Trophoblast cell (in vitro differentiated cells and primary cell): ENCODE measurements at regions not wholly inside any gene's neighbourhood (a gene's known extent, or its start where the extent isn't known, plus 50 kb on each side); places are given as distances from the start of the nearest gene placed in this dataset.

Experiments
- DNase-seq, 2 donors: peaks; one replicate each; pipeline ENCODE4 v3.0.0-alpha.2; 2016
- H2AFZ ChIP-seq: 2 replicates; pipeline ENCODE4 v1.6.1; 2013; ENCODE audit warnings: low read length, moderate library complexity, mild to moderate bottlenecking; ENCODE audit not compliant: insufficient read depth, poor library complexity
- H2AK5ac ChIP-seq: 2 replicates; pipeline ENCODE4 v1.6.1; 2013; ENCODE audit warnings: mild to moderate bottlenecking, low read length
- H2BK120ac ChIP-seq: 2 replicates; pipeline ENCODE4 v1.6.1; 2013; ENCODE audit warnings: low read length, mild to moderate bottlenecking, moderate library complexity; ENCODE audit not compliant: insufficient read depth, poor library complexity
- H2BK12ac ChIP-seq: 2 replicates; pipeline ENCODE4 v1.6.1; 2013; ENCODE audit warnings: mild to moderate bottlenecking, low read length, moderate library complexity
- H2BK5ac ChIP-seq: 2 replicates; pipeline ENCODE4 v1.6.1; 2013; ENCODE audit warnings: low read length, low read depth, moderate library complexity, mild to moderate bottlenecking; ENCODE audit not compliant: poor library complexity
- H3K14ac ChIP-seq: 2 replicates; pipeline ENCODE4 v1.6.1; 2013; ENCODE audit warnings: mild to moderate bottlenecking, low read length
- H3K18ac ChIP-seq: 2 replicates; pipeline ENCODE4 v1.6.1; 2013; ENCODE audit warnings: mild to moderate bottlenecking, low read length
- H3K23ac ChIP-seq: 2 replicates; pipeline ENCODE4 v1.6.1; 2013; ENCODE audit warnings: low read length
- H3K27ac ChIP-seq: 2 replicates; pipeline ENCODE4 v1.5.1; 2013; ENCODE audit warnings: low read depth, mild to moderate bottlenecking, inconsistent platforms, low read length, moderate library complexity
- H3K27me3 ChIP-seq: 2 replicates; pipeline ENCODE4 v1.6.1; 2013; ENCODE audit warnings: inconsistent platforms, mild to moderate bottlenecking, low read length, moderate library complexity; ENCODE audit not compliant: insufficient read depth
- H3K36me3 ChIP-seq, 2 experiments: 1 replicate in 1 of 2; 2 replicates in 1 of 2; pipeline ENCODE4 v1.6.1; 2013; ENCODE audit warnings: low read length in 2 of 2, mild to moderate bottlenecking in 2 of 2, moderate library complexity in 1 of 2; ENCODE audit not compliant: insufficient read depth in 2 of 2, control insufficient read depth in 1 of 2
- H3K4ac ChIP-seq: 2 replicates; pipeline ENCODE4 v1.6.1; 2013; ENCODE audit warnings: low read depth, mild to moderate bottlenecking, low read length, moderate library complexity
- H3K4me1 ChIP-seq, 2 experiments: 1 replicate in 1 of 2; 2 replicates in 1 of 2; pipeline ENCODE4 v1.6.1; 2013; ENCODE audit warnings: low read length in 2 of 2, mild to moderate bottlenecking in 2 of 2, moderate library complexity in 1 of 2; ENCODE audit not compliant: insufficient read depth in 2 of 2, control insufficient read depth in 1 of 2
- H3K4me2 ChIP-seq: 2 replicates; pipeline ENCODE4 v1.6.1; 2013; ENCODE audit warnings: inconsistent platforms, mild to moderate bottlenecking, low read length, moderate library complexity
- H3K4me3 ChIP-seq: 2 replicates; pipeline ENCODE4 v1.5.1; 2013; ENCODE audit warnings: mild to moderate bottlenecking, low read depth, low read length, inconsistent platforms
- H3K79me1 ChIP-seq: one replicate; pipeline ENCODE4 v1.6.1; 2013; ENCODE audit warnings: low read length
- H3K79me2 ChIP-seq: 2 replicates; pipeline ENCODE4 v1.6.1; 2013; ENCODE audit warnings: low read length, mild to moderate bottlenecking; ENCODE audit not compliant: control insufficient read depth, insufficient read depth, poor library complexity
- H3K9ac ChIP-seq: 2 replicates; pipeline ENCODE4 v1.6.1; 2013; ENCODE audit warnings: mild to moderate bottlenecking, low read length
- H3K9me3 ChIP-seq: 2 replicates; pipeline ENCODE4 v1.6.1; 2013; ENCODE audit warnings: low read depth, mild to moderate bottlenecking, control low read depth, inconsistent platforms, low read length; ENCODE audit not compliant: insufficient read depth
- H4K12ac ChIP-seq: 2 replicates; pipeline ENCODE4 v1.6.1; 2013; ENCODE audit warnings: low read depth, mild to moderate bottlenecking, low read length, moderate library complexity
- H4K8ac ChIP-seq: 2 replicates; pipeline ENCODE4 v1.6.1; 2013; ENCODE audit warnings: low read depth, mild to moderate bottlenecking, low read length, moderate library complexity
- H4K91ac ChIP-seq: one replicate; pipeline ENCODE4 v1.6.1; 2013; ENCODE audit warnings: low read depth, mild to moderate bottlenecking, low read length, moderate library complexity
- WGBS: extraction: QIAGEN DNeasy Blood & Tissue Kit; methylation state at CpG from one replicate; pipeline ENCODE4 v1.1.7; 2013; ENCODE audit warnings: missing lambda C conversion rate; ENCODE audit not compliant: insufficient read length, insufficient coverage; ENCODE audit errors: extremely low coverage; 5-methylcytosine and 5-hydroxymethylcytosine counted together

GRCh38 chr6:144897441-144897921 is 612.3 kb downstream of the UTRN start:
- no peak overlapping the region for H3K4me3 ChIP-seq
- H3K27me3 ChIP-seq: no peaks in the 10 kb centered on the region
- peak in 1 of 2 donors; percentile 8 for DNase-seq
- H3K79me2 ChIP-seq: no peaks in the 10 kb centered on the region
- no peak overlapping the region for H3K4ac ChIP-seq
- no peak overlapping the region for H3K23ac ChIP-seq
- no peak overlapping the region for H2AK5ac ChIP-seq
- H4K91ac ChIP-seq: no peak overlapping the region
- H2BK120ac ChIP-seq: no peak overlapping the region
- no peak overlapping the region for H3K4me2 ChIP-seq
- no peaks in the 10 kb centered on the region for H3K79me1 ChIP-seq
- H3K27ac ChIP-seq: no peak overlapping the region
- H3K9ac ChIP-seq: no peak overlapping the region
- WGBS: no CpG with 5 or more reads among the region's 4 CpGs
- no peak overlapping the region for H3K18ac ChIP-seq
- H3K14ac ChIP-seq: no peak overlapping the region
- no peak overlapping the region for H4K8ac ChIP-seq
- no peak overlapping the region for H2AFZ ChIP-seq
- no peak overlapping the region for H4K12ac ChIP-seq
- H3K4me1 ChIP-seq: peaks cover 3 to 4% of the 10 kb centered on the region in 2 experiments
- H2BK5ac ChIP-seq: no peak overlapping the region
- H2BK12ac ChIP-seq: no peak overlapping the region
- no peaks in the 10 kb centered on the region for H3K36me3 ChIP-seq
- H3K9me3 ChIP-seq: no peaks in the 10 kb centered on the region

GRCh38 chr6:144898052-144898689 is 613.0 kb downstream of the UTRN start:
- Histone ChIP-seq H3K9ac (no peak overlapping the region), H2AFZ (no peak overlapping the region), H2AK5ac (no peak overlapping the region), H3K18ac (no peak overlapping the region), H3K79me2 (no peaks in the 10 kb centered on the region), H3K4me1 (peaks cover 3 to 4% of the 10 kb centered on the region in 2 experiments), H3K27me3 (no peaks in the 10 kb centered on the region), H3K23ac (no peak overlapping the region), H4K91ac (no peak overlapping the region), H3K79me1 (no peaks in the 10 kb centered on the region), H3K4ac (no peak overlapping the region), H3K36me3 (no peaks in the 10 kb centered on the region), H2BK12ac (no peak overlapping the region), H3K4me3 (no peak overlapping the region), H3K14ac (no peak overlapping the region), H3K4me2 (no peak overlapping the region), H2BK120ac (no peak overlapping the region), H3K9me3 (no peaks in the 10 kb centered on the region), H3K27ac (no peak overlapping the region), H4K8ac (no peak overlapping the region), H2BK5ac (no peak overlapping the region), H4K12ac (no peak overlapping the region)
- no CpG with 5 or more reads among the region's 3 CpGs for WGBS
- DNase-seq: no peak

- H3K23ac ChIP-seq: no peak overlapping the region
- H3K4me1 ChIP-seq: peaks cover 3 to 4% of the 10 kb centered on the region in 2 experiments
- H3K4me2 ChIP-seq: no peak overlapping the region
- H3K27ac ChIP-seq: no peak overlapping the region
- H3K36me3 ChIP-seq: no peaks in the 10 kb centered on the region
- no peak overlapping the region for H3K14ac ChIP-seq
- no peaks in the 10 kb centered on the region for H3K79me1 ChIP-seq
- no peak overlapping the region for H4K91ac ChIP-seq
- WGBS: no CpG with 5 or more reads among the region's 1 CpG
- H4K8ac ChIP-seq: no peak overlapping the region
- H2AK5ac ChIP-seq: no peak overlapping the region
- no peaks in the 10 kb centered on the region for H3K79me2 ChIP-seq
- no peak overlapping the region for H3K4me3 ChIP-seq
- H3K4ac ChIP-seq: no peak overlapping the region
- H3K18ac ChIP-seq: no peak overlapping the region
- no peak overlapping the region for H2BK5ac ChIP-seq
- H3K9me3 ChIP-seq: no peaks in the 10 kb centered on the region
- no peaks in the 10 kb centered on the region for H3K27me3 ChIP-seq
- no peak overlapping the region for H2BK120ac ChIP-seq
- H2AFZ ChIP-seq: no peak overlapping the region
- H2BK12ac ChIP-seq: no peak overlapping the region
- H4K12ac ChIP-seq: no peak overlapping the region
- DNase-seq: no peak
- no peak overlapping the region for H3K9ac ChIP-seq
Observed at GRCh38 chr6:144898741-144899140, 613.6 kb downstream of the UTRN start.

- Histone ChIP-seq H3K79me1 (no peaks in the 10 kb centered on the region), H3K9me3 (no peaks in the 10 kb centered on the region), H3K9ac (no peak overlapping the region), H3K4me1 (peaks cover 3 to 4% of the 10 kb centered on the region in 2 experiments), H4K12ac (no peak overlapping the region), H3K79me2 (no peaks in the 10 kb centered on the region), H4K8ac (no peak overlapping the region), H2BK12ac (no peak overlapping the region), H3K18ac (no peak overlapping the region), H3K23ac (no peak overlapping the region), H3K27ac (no peak overlapping the region), H2BK120ac (no peak overlapping the region), H2AK5ac (no peak overlapping the region), H3K14ac (no peak overlapping the region), H3K27me3 (no peaks in the 10 kb centered on the region), H4K91ac (no peak overlapping the region), H3K4ac (no peak overlapping the region), H2BK5ac (no peak overlapping the region), H3K36me3 (no peaks in the 10 kb centered on the region), H3K4me3 (no peak overlapping the region), H2AFZ (no peak overlapping the region), H3K4me2 (no peak overlapping the region)
- no CpG with 5 or more reads among the region's 1 CpG for WGBS
- no peak for DNase-seq
Observed at GRCh38 chr6:144899161-144899560, 614.0 kb downstream of the UTRN start.
